GM12878 (cell line): ENCODE measurements at regions not wholly inside any gene's neighbourhood (a gene's known extent, or its start where the extent isn't known, plus 50 kb on each side); places are given as distances from the start of the nearest gene placed in this dataset.

Experiments
- ATAC-seq: fragments of 200-7000 bp; cut with Tn5 transposase; 3 replicates; pipeline ENCODE4 v1.9.1; 2020; ENCODE audit warnings: mild to moderate bottlenecking, moderate library complexity
- BruUV-seq: library from RNA; stranded (reverse); fragments of 400-500 nt; replicated peaks from 2 replicates; lab custom pipeline; 2021; lab: Mats Ljungman, UMichigan
- CTCF ChIA-PET: fragments of 300-600 bp; sonication (Branson Sonifier 250); formaldehyde crosslinking; extraction: SDS; loops from one replicate; lab custom pipeline; 2021; ENCODE audit warnings: inconsistent platforms; lab: Yijun Ruan, JAX
- POLR2A ChIA-PET: fragments of 350-600 bp; formaldehyde crosslinking; extraction: SDS; loops from one replicate; lab custom pipeline; 2021; ENCODE audit warnings: inconsistent platforms; lab: Charles Lee
- RAD21 ChIA-PET: fragments of 300-600 bp; sonication (Branson Sonifier 250); formaldehyde crosslinking; loops from one replicate; lab custom pipeline; 2023; ENCODE audit warnings: antibody characterized with exemption; ENCODE audit not compliant: unreplicated experiment; lab: Charles Lee
- SMC1A ChIA-PET: fragments of 300-600 bp; sonication (Branson Sonifier 250); formaldehyde crosslinking; loops from one replicate; lab custom pipeline; 2023; ENCODE audit not compliant: unreplicated experiment, uncharacterized antibody; lab: Charles Lee
- DNase-seq: peaks from one replicate; pipeline ENCODE4 v3.0.0-alpha.2; 2011; ENCODE audit warnings: low read depth, low spot score
- FAIRE-seq: peaks from 3 replicates; lab custom pipeline; 2011; peaks lifted over from hg19 to GRCh38; lab: Jason Lieb, UNC
- H2AFZ ChIP-seq: 2 replicates; pipeline ENCODE4 v1.6.0; 2011; ENCODE audit warnings: low read depth, low read length, control low read depth; ENCODE audit not compliant: control insufficient read depth
- H3K27ac ChIP-seq: 2 replicates; pipeline ENCODE4 v1.5.1; 2011; ENCODE audit warnings: control low read depth; ENCODE audit not compliant: control insufficient read depth, insufficient read depth
- H3K27me3 ChIP-seq, 2 experiments: replicated peaks in 1 of 2; 2 replicates each; pipeline versions ENCODE4 v1.6.0 to v1.6.1; 2011; ENCODE audit warnings: low read length in 1 of 2; ENCODE audit not compliant: control insufficient read depth in 2 of 2, insufficient read depth in 2 of 2
- H3K36me3 ChIP-seq, 2 experiments: 2 replicates each; pipeline ENCODE4 v1.5.1; 2011; ENCODE audit warnings: low read length in 1 of 2; ENCODE audit not compliant: control insufficient read depth in 2 of 2, insufficient read depth in 2 of 2
- H3K4me1 ChIP-seq: 2 replicates; pipeline ENCODE4 v1.6.1; 2011; ENCODE audit warnings: mild to moderate bottlenecking, low read length, moderate library complexity, mixed read lengths; ENCODE audit not compliant: control insufficient read depth, insufficient read depth
- H3K4me2 ChIP-seq: 2 replicates; pipeline ENCODE4 v1.6.0; 2011; ENCODE audit warnings: control low read depth; ENCODE audit not compliant: control insufficient read depth, insufficient read depth
- H3K4me3 ChIP-seq: fragments of 200-600 bp; sonication (generic); 2 replicates; pipeline ENCODE4 v1.5.1; 2016
- H3K79me2 ChIP-seq: 2 replicates; pipeline ENCODE4 v1.6.0; 2011; ENCODE audit warnings: low read length; ENCODE audit not compliant: control insufficient read depth, insufficient read depth
- H3K9ac ChIP-seq: 2 replicates; pipeline ENCODE4 v1.8.0; 2011; ENCODE audit warnings: low read length, control low read depth, mixed read lengths; ENCODE audit not compliant: control insufficient read depth, insufficient read depth
- H3K9me3 ChIP-seq: replicated peaks from 3 replicates; pipeline ENCODE4 v1.5.1; 2011; ENCODE audit warnings: mild to moderate bottlenecking, low read length; ENCODE audit not compliant: control insufficient read depth, insufficient read depth
- H4K20me1 ChIP-seq: 2 replicates; pipeline ENCODE4 v1.6.0; 2011; ENCODE audit not compliant: control insufficient read depth, insufficient read depth
- CHD2 ChIP-seq: IDR thresholded peaks from 2 replicates; pipeline ENCODE4 v1.6.1; 2011; ENCODE audit warnings: low read depth, low read length, improper control_type of control experiment, borderline replicate concordance
- CUX1 ChIP-seq: IDR thresholded peaks from 2 replicates; pipeline ENCODE4 v1.6.1; 2012; ENCODE audit warnings: improper control_type of control experiment, low read depth, low read length; ENCODE audit not compliant: insufficient replicate concordance
- EED ChIP-seq: sonication (generic); IDR thresholded peaks from 2 replicates; pipeline ENCODE4 v1.6.1; 2016; ENCODE audit warnings: antibody characterized with exemption, low read depth
- ELK1 ChIP-seq: IDR thresholded peaks from 2 replicates; pipeline ENCODE4 v1.6.1; 2012; ENCODE audit warnings: low read depth, low read length, improper control_type of control experiment
- EP300 ChIP-seq, 2 experiments: fragments of 150-350 bp in 1 of 2; IDR thresholded peaks; 2 replicates each; pipeline ENCODE4 v1.6.1; 2011 to 2012; ENCODE audit warnings: low read depth in 2 of 2, low read length in 2 of 2, borderline replicate concordance in 1 of 2, improper control_type of control experiment in 1 of 2, inconsistent platforms in 1 of 2; ENCODE audit not compliant: control insufficient read depth in 1 of 2
- FOS ChIP-seq: IDR thresholded peaks from 3 replicates; pipeline ENCODE4 v1.6.1; 2011; ENCODE audit warnings: borderline replicate concordance; ENCODE audit not compliant: insufficient read length; ENCODE audit errors: extremely low read depth
- FOXM1 ChIP-seq: IDR thresholded peaks from 2 replicates; pipeline ENCODE4 v1.6.1; 2012; ENCODE audit warnings: low read depth, mild to moderate bottlenecking, inconsistent platforms, low read length, moderate library complexity
- IKZF2 ChIP-seq, 2 experiments: fragments of 450-650 bp; IDR thresholded peaks; 2 replicates each; pipeline ENCODE4 v1.6.1; 2017; ENCODE audit warnings: mild to moderate bottlenecking in 2 of 2, moderate library complexity in 2 of 2
- MAX ChIP-seq: IDR thresholded peaks from 2 replicates; pipeline ENCODE4 v1.6.1; 2012; ENCODE audit warnings: low read depth, low read length, improper control_type of control experiment
- NRF1 ChIP-seq: conservative IDR thresholded peaks from 2 replicates; pipeline ENCODE4 v1.6.1; 2011; ENCODE audit warnings: mild to moderate bottlenecking, low read depth, low read length, improper control_type of control experiment
- POLR2AphosphoS5 ChIP-seq: IDR thresholded peaks from 2 replicates; pipeline ENCODE4 v1.6.1; 2011; ENCODE audit warnings: mild to moderate bottlenecking, low read length, inconsistent platforms
- STAT1 ChIP-seq: fragments of 450-650 bp; conservative IDR thresholded peaks from 2 replicates; pipeline ENCODE4 v1.6.1; 2014; ENCODE audit warnings: antibody characterized with exemption, mild to moderate bottlenecking
- STAT3 ChIP-seq: IDR thresholded peaks from 2 replicates; pipeline ENCODE4 v1.6.1; 2011; ENCODE audit warnings: low read depth, low read length, improper control_type of control experiment
- WGBS: methylation state at CpG from one replicate; pipeline ENCODE4 v1.1.6; 2016; ENCODE audit warnings: low lambda C conversion rate; ENCODE audit not compliant: insufficient replicate concordance, insufficient coverage; ENCODE audit errors: missing lambda C conversion rate; 5-methylcytosine and 5-hydroxymethylcytosine counted together
- in situ Hi-C: fragments of 300-500 bp; cut with MboI; formaldehyde crosslinking; loops from 9 replicates; pipeline ENCODE4 v1.14.3; 2018; ENCODE audit warnings: mixed read lengths
- intact Hi-C: fragments of 100-400 bp; cut with micrococcal nuclease; formaldehyde crosslinking; loops from one replicate; pipeline ENCODE4 v1.14.2; 2022; ENCODE audit not compliant: unreplicated experiment

GRCh38 chr2:176656038-176656775 lies 387.0 kb downstream of the MTX2 start:
- ChIA-PET RAD21 (no interaction called here), POLR2A (no interaction called here), CTCF (interaction anchor here (1.2 to 9.3 kb wide), 4 partner anchors 8 to 493 kb away, joined by 3 to 145 read pairs (median 105); no protein-coding TSS in a partner anchor), SMC1A (interaction anchor here (1.0 to 8.5 kb wide), 5 partner anchors 12 to 162 kb away, joined by 3 to 88 read pairs (median 4); no protein-coding TSS in a partner anchor)
- Histone ChIP-seq H3K36me3 (no peaks in the 10 kb centered on the region), H3K4me3 (no peak overlapping the region), H3K9ac (no peak overlapping the region), H3K4me2 (no peak overlapping the region), H3K9me3 (no peaks in the 10 kb centered on the region), H3K27ac (no peak overlapping the region), H3K79me2 (no peaks in the 10 kb centered on the region), H4K20me1 (no peaks in the 10 kb centered on the region), H3K27me3 (no peaks in the 10 kb centered on the region), H3K4me1 (no peaks in the 10 kb centered on the region), H2AFZ (no peak overlapping the region)
- DNase-seq, result no peak
- no peak for TF ChIP-seq NRF1
- no peak for TF ChIP-seq FOXM1
- TF ChIP-seq EP300 (IDR thresholded peaks at IDR 0.05; ENCODE audit: borderline replicate concordance in 1 of 2, control insufficient read depth in 1 of 2, low read depth in 2 of 2, low read length in 2 of 2), result no peak
- TF ChIP-seq EED, result no peak
- no peak for TF ChIP-seq IKZF2 (IDR thresholded peaks at IDR 0.05)
- no peak for TF ChIP-seq STAT1
- no peak for TF ChIP-seq POLR2AphosphoS5
- TF ChIP-seq CHD2, result no peak
- TF ChIP-seq MAX, result no peak
- TF ChIP-seq ELK1, result no peak
- no peak for TF ChIP-seq FOS
- TF ChIP-seq STAT3, result no peak
- no peak for TF ChIP-seq CUX1
- intact Hi-C loops, result no loop called here
- BruUV-seq, result no TSS peak
- WGBS, result 2% methylated on average over 2 of the region's 2 CpGs
- no peak for FAIRE-seq
- ATAC-seq, result no peak
- in situ Hi-C loops, result loop anchor here (10.0 kb wide), 1 partner anchor 159 kb away; no protein-coding TSS in a partner anchor
